ENCODE measurements at regions not wholly inside any gene's neighbourhood (a gene's known extent, or its start where the extent isn't known, plus 50 kb on each side); places are given as distances from the start of the nearest gene placed in this dataset.

DNA sequence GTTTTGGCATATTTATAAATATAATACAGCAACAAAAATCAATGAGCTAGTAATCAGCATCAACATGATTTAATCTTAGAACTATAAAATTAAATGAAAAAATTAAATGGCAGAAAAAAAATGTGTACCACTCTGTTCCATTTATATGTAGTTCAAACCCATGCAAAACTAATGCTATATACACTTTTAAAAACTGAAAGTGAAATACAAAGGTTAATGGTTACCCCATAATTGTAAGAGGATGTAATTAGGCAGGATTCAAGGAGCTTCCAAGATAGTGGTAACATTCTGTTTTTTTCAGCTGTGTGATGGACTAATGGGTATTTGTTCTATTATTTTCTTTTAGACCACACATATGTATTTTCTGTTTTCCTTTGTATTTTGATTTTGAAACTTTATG, 492.1 kb downstream of the UTRN start (continued):
- TF ChIP-seq, protein P1, sequence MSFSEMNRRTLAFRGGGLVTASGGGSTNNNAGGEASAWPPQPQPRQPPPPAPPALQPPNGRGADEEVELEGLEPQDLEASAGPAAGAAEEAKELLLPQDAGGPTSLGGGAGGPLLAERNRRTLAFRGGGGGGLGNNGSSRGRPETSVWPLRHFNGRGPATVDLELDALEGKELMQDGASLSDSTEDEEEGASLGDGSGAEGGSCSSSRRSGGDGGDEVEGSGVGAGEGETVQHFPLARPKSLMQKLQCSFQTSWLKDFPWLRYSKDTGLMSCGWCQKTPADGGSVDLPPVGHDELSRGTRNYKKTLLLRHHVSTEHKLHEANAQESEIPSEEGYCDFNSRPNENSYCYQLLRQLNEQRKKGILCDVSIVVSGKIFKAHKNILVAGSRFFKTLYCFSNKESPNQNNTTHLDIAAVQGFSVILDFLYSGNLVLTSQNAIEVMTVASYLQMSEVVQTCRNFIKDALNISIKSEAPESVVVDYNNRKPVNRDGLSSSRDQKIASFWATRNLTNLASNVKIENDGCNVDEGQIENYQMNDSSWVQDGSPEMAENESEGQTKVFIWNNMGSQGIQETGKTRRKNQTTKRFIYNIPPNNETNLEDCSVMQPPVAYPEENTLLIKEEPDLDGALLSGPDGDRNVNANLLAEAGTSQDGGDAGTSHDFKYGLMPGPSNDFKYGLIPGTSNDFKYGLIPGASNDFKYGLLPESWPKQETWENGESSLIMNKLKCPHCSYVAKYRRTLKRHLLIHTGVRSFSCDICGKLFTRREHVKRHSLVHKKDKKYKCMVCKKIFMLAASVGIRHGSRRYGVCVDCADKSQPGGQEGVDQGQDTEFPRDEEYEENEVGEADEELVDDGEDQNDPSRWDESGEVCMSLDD (CRISPR knock-in tag; IDR thresholded peaks at IDR 0.05; ENCODE audit: borderline replicate concordance), result no peak
- TF ChIP-seq ZNF770 (CRISPR knock-in tag; IDR thresholded peaks at IDR 0.05) (no peak), ZBTB42 (CRISPR knock-in tag; IDR thresholded peaks at IDR 0.05) (no peak), ZNF264 (CRISPR knock-in tag; IDR thresholded peaks at IDR 0.05) (no peak), ZNF235 (CRISPR knock-in tag; IDR thresholded peaks at IDR 0.05; ENCODE audit: borderline replicate concordance) (no peak), PBX2 (CRISPR knock-in tag; IDR thresholded peaks at IDR 0.05) (no peak), ZC3H4 (CRISPR knock-in tag; IDR thresholded peaks at IDR 0.05; ENCODE audit: borderline replicate concordance) (no peak), RCOR2 (CRISPR knock-in tag; IDR thresholded peaks at IDR 0.05) (no peak)

Data from HepG2 (cell line).